M059J (cell line): ENCODE measurements at regions not wholly inside any gene's neighbourhood (a gene's known extent, or its start where the extent isn't known, plus 50 kb on each side); places are given as distances from the start of the nearest gene placed in this dataset.
"Not testable (repeated sequence)": the region's sequence is repeated elsewhere in the genome, so short reads cannot be mapped to it uniquely, and the experiment has no call there.

ENCODE experiments used
- DNase-seq: peaks from one replicate; pipeline ENCODE4 v3.0.0-alpha.2; 2012; ENCODE audit warnings: low read depth

- no peak for DNase-seq
Measured at GRCh38 chr21:39001341-39001740, 181.9 kb downstream of the PSMG1 start.

DNA sequence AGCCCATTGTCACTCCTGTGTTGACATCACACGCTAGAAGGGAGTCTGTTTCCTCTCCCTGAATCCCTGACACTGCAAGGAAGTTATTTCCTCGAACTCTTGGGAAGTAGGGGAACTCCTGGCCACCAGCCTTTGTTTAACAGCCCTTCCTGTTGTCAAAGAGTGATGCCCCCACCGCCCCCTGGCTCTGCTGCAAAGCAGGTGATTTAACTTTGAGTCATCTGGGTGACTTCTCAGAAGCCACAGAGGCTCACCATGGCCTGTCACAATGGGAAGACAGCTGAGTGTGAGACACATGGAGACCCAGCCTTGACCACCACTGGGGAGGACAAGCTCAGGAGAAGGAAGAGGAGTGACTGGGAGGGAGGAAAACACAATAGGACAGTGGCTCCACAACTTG, 182.8 kb downstream of the PSMG1 start:
- DNase-seq: peak; percentile 83

DNA sequence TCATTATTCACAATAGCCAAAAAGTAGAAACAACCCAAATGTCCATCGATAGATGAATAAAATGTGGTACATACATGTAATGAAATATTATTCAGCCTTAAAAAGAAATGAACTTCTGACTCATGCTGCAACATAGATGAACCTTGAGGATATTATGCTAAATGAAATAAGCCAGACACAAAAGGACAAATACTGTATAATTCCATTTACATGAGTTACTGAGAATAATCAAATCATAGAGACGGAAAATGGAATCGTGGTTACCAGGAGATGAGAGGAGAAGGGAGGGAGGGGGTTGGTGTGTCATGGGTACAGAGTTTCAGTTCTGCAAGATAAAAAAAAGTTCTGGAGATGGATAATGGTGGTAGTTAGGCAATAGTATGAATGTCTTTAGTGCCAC, 184.1 kb downstream of the PSMG1 start:
- no peak for DNase-seq

GRCh38 chr21:38998281-38998680, 185.0 kb downstream of the PSMG1 start:
- not testable (repeated sequence) for DNase-seq

DNA sequence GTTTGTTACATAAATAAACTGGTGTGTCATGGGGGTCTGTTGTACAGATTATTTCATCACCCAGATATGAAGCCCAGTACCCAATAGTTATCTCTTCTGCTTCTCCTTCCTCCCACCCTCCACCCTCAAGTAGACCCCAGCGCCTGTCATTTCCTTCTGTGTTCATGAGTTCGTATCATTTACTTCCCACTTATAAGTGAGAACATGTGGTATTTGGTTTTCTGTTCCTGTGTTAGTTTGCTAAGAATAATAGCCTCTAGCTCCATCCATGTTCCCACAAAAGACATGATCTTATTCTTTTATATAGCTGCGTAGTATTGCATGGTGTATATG, 185.4 kb downstream of the PSMG1 start:
- not testable (repeated sequence) for DNase-seq

GRCh38 chr21:38997051-38997842, 186.0 kb downstream of the PSMG1 start:
- no peak for DNase-seq

- DNase-seq: no peak
Measured at GRCh38 chr21:38996355-38996754, 186.9 kb downstream of the PSMG1 start.

DNA sequence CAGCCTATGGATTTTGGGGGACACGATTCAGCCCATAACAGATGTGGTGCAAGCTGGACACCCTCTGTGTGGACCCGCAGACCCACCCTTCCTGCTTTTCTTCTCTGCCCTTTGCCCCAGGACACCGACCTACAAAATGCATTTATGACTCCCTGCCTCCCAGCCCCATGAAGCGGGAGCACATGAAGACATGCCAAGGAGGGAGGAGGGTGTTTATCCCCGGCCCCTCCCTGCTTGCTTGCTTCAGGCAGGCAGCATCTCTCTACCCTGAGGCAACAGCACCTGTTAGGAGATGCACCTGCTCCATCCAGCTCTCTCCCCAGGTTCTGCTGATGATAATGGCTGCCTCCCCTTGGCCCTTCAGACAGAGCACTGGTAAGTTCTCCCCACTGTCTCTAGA, 187.5 kb downstream of the PSMG1 start:
- no peak for DNase-seq

GRCh38 chr21:38995071-38995669, 188.1 kb downstream of the PSMG1 start:
- no peak for DNase-seq

DNA sequence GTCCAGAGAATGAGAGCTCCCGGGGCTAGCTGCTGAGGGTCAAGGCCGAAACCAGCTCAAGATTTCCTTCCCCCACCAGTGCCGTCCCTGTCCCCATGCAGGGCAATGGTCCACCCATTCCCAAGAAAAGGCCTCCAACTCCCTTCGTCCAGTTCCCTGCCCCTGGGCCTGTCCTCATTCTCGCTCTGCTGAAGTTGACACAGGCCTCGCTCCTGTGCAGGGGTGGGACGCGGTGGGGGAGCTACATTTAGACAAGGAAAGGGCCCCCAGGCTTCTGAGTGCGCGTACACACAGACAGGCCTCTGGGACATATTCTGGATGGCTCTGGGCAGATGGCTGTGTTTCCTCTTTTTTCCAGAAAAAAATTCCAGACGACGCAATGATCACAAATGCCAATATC, 188.3 kb downstream of the ETS2 start:
- no peak for DNase-seq

DNA sequence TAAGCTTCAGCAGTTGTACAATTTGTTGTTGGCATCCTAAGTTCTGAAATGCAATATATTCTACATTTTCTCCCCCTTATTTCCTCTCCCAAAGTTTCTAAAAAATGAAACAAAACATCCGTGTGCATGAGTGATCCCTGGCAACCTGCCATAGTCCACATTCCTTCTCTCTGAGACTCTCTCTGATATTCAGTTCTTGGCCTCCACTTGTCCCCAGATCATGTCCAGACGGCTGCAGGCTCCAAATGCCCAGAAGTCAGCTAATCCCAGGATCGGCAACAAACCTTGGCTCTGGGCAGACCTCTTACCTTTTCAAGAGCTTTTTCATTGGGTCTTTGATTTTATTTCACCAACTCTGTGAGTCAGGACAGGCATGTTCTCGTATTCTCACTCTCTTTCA, 187.8 kb downstream of the ETS2 start:
- peak; percentile 96 for DNase-seq

GRCh38 chr21:38992737-38993136, 187.0 kb downstream of the ETS2 start:
- no peak for DNase-seq

GRCh38 chr21:38990424-38990794, 184.7 kb downstream of the ETS2 start:
- peak; percentile 42 for DNase-seq

- peak; percentile 82 for DNase-seq
Measured at GRCh38 chr21:38989745-38990423, 184.2 kb downstream of the ETS2 start.

DNA sequence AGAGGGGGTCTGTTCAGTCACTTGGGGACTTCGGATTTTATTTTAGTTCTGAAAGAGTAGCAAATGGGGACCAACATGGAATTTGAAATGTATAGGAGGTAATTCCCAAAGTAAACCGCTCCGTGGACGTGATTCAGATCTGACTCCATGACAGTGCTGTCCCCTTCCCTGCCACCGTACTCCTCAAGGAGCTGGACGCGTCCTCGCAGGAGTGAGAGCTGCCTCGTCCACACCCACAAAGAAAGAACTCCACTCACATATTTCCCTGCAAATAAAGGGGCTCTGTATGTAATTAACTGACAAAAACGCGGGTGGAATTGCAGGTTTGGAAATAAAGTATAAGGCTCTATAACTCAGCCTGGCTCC, 183.6 kb downstream of the ETS2 start:
- no peak for DNase-seq

DNA sequence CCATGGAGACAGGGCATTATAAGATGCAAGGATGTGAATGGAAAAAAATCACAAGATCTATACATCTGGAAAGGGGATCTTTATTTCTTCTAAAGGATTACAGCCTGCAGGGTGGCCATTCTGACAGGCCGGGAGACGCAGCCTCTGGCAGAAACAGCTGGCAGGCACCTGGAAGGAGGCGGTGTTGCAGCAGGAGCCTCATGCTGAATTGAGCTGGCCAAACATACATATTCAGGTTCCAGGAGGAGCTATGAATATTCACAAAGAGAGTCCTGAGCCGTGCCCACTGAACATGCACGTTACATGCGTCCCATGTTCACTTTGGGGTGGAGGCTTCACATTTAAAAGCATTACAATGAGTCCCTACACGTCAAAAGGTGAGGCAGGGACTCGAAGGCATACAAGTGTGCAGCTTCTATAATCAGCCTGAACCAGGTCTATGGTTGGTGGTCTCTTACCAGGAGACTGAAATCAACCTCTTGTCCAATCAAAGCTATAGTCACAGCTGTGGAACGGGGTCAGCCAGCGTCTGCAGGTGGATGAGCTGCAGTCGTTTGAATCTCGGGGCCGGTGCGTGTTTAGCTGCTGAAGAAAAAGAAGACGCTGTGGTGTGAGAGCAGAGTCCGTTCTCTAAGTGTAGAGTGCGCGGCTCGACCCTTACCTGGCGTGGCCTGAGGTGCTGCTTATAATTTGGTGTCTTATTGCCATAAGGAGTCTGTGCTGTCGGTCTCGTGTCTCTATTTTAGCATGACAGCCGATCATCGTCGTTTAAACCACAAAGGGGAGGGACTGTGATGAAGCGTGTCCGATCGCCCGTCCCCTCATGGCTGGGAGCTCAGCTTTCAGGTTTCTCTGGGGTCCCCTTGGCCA, 183.0 kb downstream of the ETS2 start:
- DNase-seq: no peak

DNA sequence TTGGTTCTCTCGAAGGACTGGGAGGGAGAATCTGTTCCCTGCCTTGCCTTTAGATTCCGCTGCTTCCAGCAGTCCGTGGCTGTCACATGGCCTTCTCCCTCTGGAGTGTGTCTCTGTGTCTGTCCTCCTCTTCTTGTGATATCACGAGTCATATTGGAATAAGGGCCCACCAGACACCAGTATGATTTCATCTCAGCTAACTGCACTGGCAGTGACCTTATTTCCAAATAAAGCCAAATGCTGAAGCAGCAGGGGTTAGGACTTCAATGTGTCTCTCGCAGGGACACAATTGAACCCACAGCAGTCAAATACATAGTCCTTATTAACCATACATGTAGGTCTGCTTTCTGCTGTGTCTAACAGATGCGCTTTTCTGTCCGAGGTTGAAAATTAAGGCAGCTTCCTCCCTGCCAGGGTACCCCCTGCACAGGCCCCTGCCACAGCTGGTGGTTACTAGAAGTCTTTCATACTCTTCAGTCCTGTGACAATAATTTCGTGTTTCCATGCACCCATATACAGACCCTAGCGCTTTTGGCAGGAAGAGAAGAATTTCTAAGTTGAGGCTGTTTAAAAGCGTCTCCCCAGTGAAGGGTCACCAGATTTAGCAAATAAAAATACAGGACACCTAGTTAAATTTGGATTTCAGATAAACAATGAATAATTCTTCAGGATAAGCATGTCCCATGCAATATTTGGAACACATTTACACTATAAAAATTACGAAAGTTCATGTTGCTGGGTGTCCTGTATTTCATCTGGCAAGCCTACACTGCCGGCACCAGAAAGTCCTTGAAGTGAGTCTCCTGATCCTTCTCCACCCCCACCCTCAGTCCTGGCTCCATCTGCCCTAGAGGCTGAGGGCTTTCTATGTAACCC, 182.1 kb downstream of the ETS2 start:
- DNase-seq: no peak

- no peak for DNase-seq
Measured at GRCh38 chr21:38986806-38987632, 181.3 kb downstream of the ETS2 start.

- DNase-seq: no peak
Measured at GRCh38 chr21:38986406-38986805, 180.7 kb downstream of the ETS2 start.
